HEK293 (cell line): ENCODE measurements at regions not wholly inside any gene's neighbourhood (a gene's known extent, or its start where the extent isn't known, plus 50 kb on each side); places are given as distances from the start of the nearest gene placed in this dataset.

Experiments
- KLF10 ChIP-seq: fragments of 450-650 bp; IDR thresholded peaks from 2 replicates; pipeline ENCODE4 v1.5.1; 2018; ENCODE audit warnings: missing biosample characterization, mild to moderate bottlenecking, missing genetic modification characterization
- MEIS1 ChIP-seq: sonication (generic); formaldehyde crosslinking; IDR thresholded peaks from 2 replicates; pipeline ENCODE4 v1.8.1; 2022; ENCODE audit warnings: missing genetic modification reagents, mild to moderate bottlenecking, borderline replicate concordance
- ZEB2 ChIP-seq: fragments of 450-650 bp; formaldehyde crosslinking; IDR thresholded peaks from 2 replicates; pipeline ENCODE4 v1.5.1; 2016; ENCODE audit warnings: missing biosample characterization, missing genetic modification characterization
- ZIC2 ChIP-seq: fragments of 450-650 bp; formaldehyde crosslinking; IDR thresholded peaks from 2 replicates; pipeline ENCODE4 v1.5.1; 2016; ENCODE audit warnings: missing biosample characterization, missing genetic modification characterization
- ZNF10 ChIP-seq: fragments of 450-650 bp; formaldehyde crosslinking; IDR thresholded peaks from 2 replicates; pipeline ENCODE4 v1.5.1; 2017; ENCODE audit warnings: missing biosample characterization, missing genetic modification characterization
- ZNF274 ChIP-seq, 2 experiments: fragments of 200-500 bp in 1 of 2; fragments of 450-650 bp in 1 of 2; sonication (Bioruptor generic) in 1 of 2; formaldehyde crosslinking in 1 of 2; IDR thresholded peaks; 2 replicates each; pipeline versions ENCODE4 v1.5.1 to v1.6.1; 2014 to 2016; ENCODE audit warnings: borderline replicate concordance in 1 of 2, inconsistent platforms in 1 of 2, low read length in 1 of 2, missing biosample characterization in 1 of 2, missing genetic modification characterization in 1 of 2
- ZNF585B ChIP-seq: fragments of 450-650 bp; formaldehyde crosslinking; IDR thresholded peaks from 2 replicates; pipeline ENCODE4 v1.5.1; 2016; ENCODE audit warnings: missing biosample characterization, missing genetic modification characterization
- ZNF792 ChIP-seq: fragments of 450-650 bp; formaldehyde crosslinking; IDR thresholded peaks from 2 replicates; pipeline ENCODE4 v1.5.1; 2016; ENCODE audit warnings: missing biosample characterization, missing genetic modification characterization
- ZSCAN16 ChIP-seq: fragments of 450-650 bp; formaldehyde crosslinking; IDR thresholded peaks from 2 replicates; pipeline ENCODE4 v1.5.1; 2016; ENCODE audit warnings: missing biosample characterization, missing genetic modification characterization
- TF ChIP-seq, protein P1 (sequence below): fragments of 450-650 bp; formaldehyde crosslinking; IDR thresholded peaks from 2 replicates; pipeline ENCODE4 v1.5.1; 2016; ENCODE audit warnings: missing biosample characterization, missing genetic modification characterization
- TF ChIP-seq, protein P2 (sequence below): fragments of 450-650 bp; formaldehyde crosslinking; IDR thresholded peaks from 2 replicates; pipeline ENCODE4 v1.5.1; 2016; ENCODE audit warnings: missing biosample characterization, missing genetic modification characterization
- TF ChIP-seq, protein P3 (sequence below): fragments of 450-650 bp; formaldehyde crosslinking; IDR thresholded peaks from 2 replicates; pipeline ENCODE4 v1.5.1; 2017; ENCODE audit warnings: missing biosample characterization, missing genetic modification characterization

DNA sequence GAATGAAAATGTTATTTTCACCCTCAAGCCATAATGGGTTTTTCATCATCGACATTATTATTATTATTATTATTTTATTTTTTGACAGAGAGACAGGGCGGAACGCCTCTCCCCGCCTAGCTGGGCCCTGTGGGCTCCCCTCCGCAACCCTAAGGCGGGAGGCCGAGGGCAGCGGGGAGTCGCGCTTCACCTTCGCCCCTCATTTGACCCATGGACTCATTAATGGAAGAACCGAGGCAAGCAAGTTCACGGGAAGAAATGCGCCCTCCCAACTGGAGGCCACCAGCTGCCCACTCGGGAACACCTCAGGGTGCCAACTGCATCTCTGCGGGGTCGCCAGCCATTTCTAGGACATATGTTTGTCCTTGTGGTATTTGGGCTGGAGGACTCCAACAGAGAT, 115.3 kb upstream of the KIRREL3 start:
- TF ChIP-seq ZSCAN16 (tag by site-specific recombination), result no peak
- no peak for TF ChIP-seq ZNF585B (tag by site-specific recombination)
- no peak for TF ChIP-seq ZNF274 (IDR thresholded peaks at IDR 0.05; ENCODE audit: low read length)
- TF ChIP-seq ZNF274 (tag by site-specific recombination; IDR thresholded peaks at IDR 0.05; ENCODE audit: borderline replicate concordance), result no peak
- no peak for TF ChIP-seq ZIC2 (tag by site-specific recombination)
- TF ChIP-seq ZNF10 (tag by site-specific recombination), result no peak
- TF ChIP-seq KLF10, result no peak
- TF ChIP-seq, protein P1, sequence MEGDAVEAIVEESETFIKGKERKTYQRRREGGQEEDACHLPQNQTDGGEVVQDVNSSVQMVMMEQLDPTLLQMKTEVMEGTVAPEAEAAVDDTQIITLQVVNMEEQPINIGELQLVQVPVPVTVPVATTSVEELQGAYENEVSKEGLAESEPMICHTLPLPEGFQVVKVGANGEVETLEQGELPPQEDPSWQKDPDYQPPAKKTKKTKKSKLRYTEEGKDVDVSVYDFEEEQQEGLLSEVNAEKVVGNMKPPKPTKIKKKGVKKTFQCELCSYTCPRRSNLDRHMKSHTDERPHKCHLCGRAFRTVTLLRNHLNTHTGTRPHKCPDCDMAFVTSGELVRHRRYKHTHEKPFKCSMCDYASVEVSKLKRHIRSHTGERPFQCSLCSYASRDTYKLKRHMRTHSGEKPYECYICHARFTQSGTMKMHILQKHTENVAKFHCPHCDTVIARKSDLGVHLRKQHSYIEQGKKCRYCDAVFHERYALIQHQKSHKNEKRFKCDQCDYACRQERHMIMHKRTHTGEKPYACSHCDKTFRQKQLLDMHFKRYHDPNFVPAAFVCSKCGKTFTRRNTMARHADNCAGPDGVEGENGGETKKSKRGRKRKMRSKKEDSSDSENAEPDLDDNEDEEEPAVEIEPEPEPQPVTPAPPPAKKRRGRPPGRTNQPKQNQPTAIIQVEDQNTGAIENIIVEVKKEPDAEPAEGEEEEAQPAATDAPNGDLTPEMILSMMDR, result no peak
- no peak for TF ChIP-seq ZEB2 (tag by site-specific recombination)
- no peak for TF ChIP-seq ZNF792 (tag by site-specific recombination)
- TF ChIP-seq MEIS1, result no peak
- TF ChIP-seq, protein P2, sequence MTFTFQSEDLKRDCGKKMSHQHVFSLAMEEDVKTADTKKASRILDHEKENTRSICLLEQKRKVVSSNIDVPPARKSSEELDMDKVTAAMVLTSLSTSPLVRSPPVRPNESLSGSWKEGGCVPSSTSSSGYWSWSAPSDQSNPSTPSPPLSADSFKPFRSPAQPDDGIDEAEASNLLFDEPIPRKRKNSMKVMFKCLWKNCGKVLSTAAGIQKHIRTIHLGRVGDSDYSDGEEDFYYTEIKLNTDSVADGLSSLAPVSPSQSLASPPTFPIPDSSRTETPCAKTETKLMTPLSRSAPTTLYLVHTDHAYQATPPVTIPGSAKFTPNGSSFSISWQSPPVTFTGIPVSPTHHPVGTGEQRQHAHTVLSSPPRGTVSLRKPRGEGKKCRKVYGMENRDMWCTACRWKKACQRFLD (tag by site-specific recombination), result no peak
- TF ChIP-seq, protein P3, sequence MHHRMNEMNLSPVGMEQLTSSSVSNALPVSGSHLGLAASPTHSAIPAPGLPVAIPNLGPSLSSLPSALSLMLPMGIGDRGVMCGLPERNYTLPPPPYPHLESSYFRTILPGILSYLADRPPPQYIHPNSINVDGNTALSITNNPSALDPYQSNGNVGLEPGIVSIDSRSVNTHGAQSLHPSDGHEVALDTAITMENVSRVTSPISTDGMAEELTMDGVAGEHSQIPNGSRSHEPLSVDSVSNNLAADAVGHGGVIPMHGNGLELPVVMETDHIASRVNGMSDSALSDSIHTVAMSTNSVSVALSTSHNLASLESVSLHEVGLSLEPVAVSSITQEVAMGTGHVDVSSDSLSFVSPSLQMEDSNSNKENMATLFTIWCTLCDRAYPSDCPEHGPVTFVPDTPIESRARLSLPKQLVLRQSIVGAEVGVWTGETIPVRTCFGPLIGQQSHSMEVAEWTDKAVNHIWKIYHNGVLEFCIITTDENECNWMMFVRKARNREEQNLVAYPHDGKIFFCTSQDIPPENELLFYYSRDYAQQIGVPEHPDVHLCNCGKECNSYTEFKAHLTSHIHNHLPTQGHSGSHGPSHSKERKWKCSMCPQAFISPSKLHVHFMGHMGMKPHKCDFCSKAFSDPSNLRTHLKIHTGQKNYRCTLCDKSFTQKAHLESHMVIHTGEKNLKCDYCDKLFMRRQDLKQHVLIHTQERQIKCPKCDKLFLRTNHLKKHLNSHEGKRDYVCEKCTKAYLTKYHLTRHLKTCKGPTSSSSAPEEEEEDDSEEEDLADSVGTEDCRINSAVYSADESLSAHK (tag by site-specific recombination), result no peak
